Hepatocyte (in vitro differentiated cells): ENCODE measurements at regions not wholly inside any gene's neighbourhood (a gene's known extent, or its start where the extent isn't known, plus 50 kb on each side); places are given as distances from the start of the nearest gene placed in this dataset.
A peak's percentile ranks its signal among the peaks of the same experiment; 100 is the strongest.

ENCODE experiments used
- DNase-seq: peaks from one replicate; pipeline ENCODE4 v3.0.0-alpha.2; 2016; ENCODE audit warnings: low spot score
- H2AFZ ChIP-seq: fragments of 200-600 bp; sonication (generic); 2 replicates; pipeline ENCODE4 v1.6.0; 2016; ENCODE audit warnings: antibody characterized with exemption, mild to moderate bottlenecking
- H3K27ac ChIP-seq: fragments of 200-600 bp; sonication (generic); 2 replicates; pipeline ENCODE4 v1.5.1; 2016; ENCODE audit warnings: mild to moderate bottlenecking
- H3K27me3 ChIP-seq: fragments of 200-600 bp; sonication (generic); 2 replicates; pipeline ENCODE4 v1.6.1; 2016
- H3K36me3 ChIP-seq: fragments of 200-600 bp; sonication (generic); replicated peaks from 2 replicates; pipeline ENCODE4 v1.5.1; 2016; ENCODE audit warnings: low read depth; ENCODE audit not compliant: insufficient read depth
- H3K4me1 ChIP-seq: fragments of 200-600 bp; sonication (generic); 2 replicates; pipeline ENCODE4 v1.5.1; 2016; ENCODE audit warnings: mild to moderate bottlenecking, moderate library complexity; ENCODE audit not compliant: insufficient read depth
- H3K4me2 ChIP-seq: fragments of 200-600 bp; sonication (generic); 2 replicates; pipeline ENCODE4 v1.6.0; 2016
- H3K4me3 ChIP-seq: fragments of 200-600 bp; sonication (generic); 2 replicates; pipeline ENCODE4 v1.5.1; 2016; ENCODE audit warnings: mild to moderate bottlenecking
- H3K79me2 ChIP-seq: fragments of 200-600 bp; sonication (generic); 2 replicates; pipeline ENCODE4 v1.6.0; 2017; ENCODE audit warnings: mild to moderate bottlenecking
- H3K9me2 ChIP-seq: fragments of 200-600 bp; sonication (generic); replicated peaks from 2 replicates; pipeline ENCODE4 v1.6.0; 2017; ENCODE audit warnings: mild to moderate bottlenecking; ENCODE audit not compliant: insufficient read depth
- H3K9me3 ChIP-seq: fragments of 200-600 bp; sonication (generic); 2 replicates; pipeline ENCODE4 v1.5.1; 2016; ENCODE audit warnings: low read depth, mild to moderate bottlenecking
- H4K20me1 ChIP-seq: fragments of 200-600 bp; sonication (generic); 2 replicates; pipeline ENCODE4 v1.6.0; 2016; ENCODE audit warnings: mild to moderate bottlenecking; ENCODE audit not compliant: insufficient read depth, poor library complexity, severe bottlenecking
- EZH2 ChIP-seq: fragments of 200-600 bp; sonication (generic); IDR thresholded peaks from 2 replicates; pipeline ENCODE4 v1.6.1; 2016; ENCODE audit warnings: antibody characterized with exemption, mild to moderate bottlenecking, borderline replicate concordance
- EZH2phosphoT487 ChIP-seq: fragments of 200-600 bp; sonication (generic); IDR thresholded peaks from one replicate; pipeline ENCODE4 v1.6.1; 2018; ENCODE audit warnings: antibody characterized with exemption, mild to moderate bottlenecking, low read depth, moderate library complexity; ENCODE audit not compliant: unreplicated experiment, severe bottlenecking
- WGBS: methylation state at CpG from one replicate; pipeline ENCODE4 v1.1.6; 2016; ENCODE audit warnings: low lambda C conversion rate; ENCODE audit errors: missing lambda C conversion rate; 5-methylcytosine and 5-hydroxymethylcytosine counted together
- TF ChIP-seq, protein P1 (sequence below): fragments of 200-600 bp; sonication (generic); IDR thresholded peaks from 2 replicates; pipeline ENCODE4 v1.5.1; 2016; ENCODE audit warnings: antibody characterized with exemption, mild to moderate bottlenecking; ENCODE audit not compliant: poor library complexity

DNA sequence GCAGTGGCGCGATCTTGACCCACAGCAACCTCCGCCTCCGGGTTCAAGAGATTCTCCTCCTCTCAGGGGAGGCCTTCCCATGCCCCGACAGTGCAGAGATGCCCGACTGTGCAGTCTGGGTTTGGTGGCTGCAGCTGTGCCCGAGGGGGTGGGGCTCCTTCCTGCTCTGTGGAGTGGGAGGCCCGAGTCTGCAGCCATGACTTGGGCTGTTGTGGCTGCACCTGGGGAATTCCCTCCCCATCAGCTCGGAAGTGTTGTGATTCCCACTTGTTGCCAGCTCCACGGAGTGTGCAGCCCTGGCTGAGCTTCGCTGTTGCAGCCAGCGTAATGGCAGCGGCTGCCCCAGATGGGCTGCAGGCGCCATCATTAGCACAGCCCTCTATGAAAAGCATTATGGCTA is 66.4 kb upstream of the SMIM36 start:
- Histone ChIP-seq H3K9me2 (no peaks in the 10 kb centered on the region), H4K20me1 (no peaks in the 10 kb centered on the region), H3K27me3 (no peaks in the 10 kb centered on the region), H3K79me2 (no peaks in the 10 kb centered on the region), H3K4me2 (no peak overlapping the region), H3K27ac (no peak overlapping the region), H3K4me1 (no peaks in the 10 kb centered on the region), H3K4me3 (no peak overlapping the region), H2AFZ (no peak overlapping the region), H3K9me3 (no peaks in the 10 kb centered on the region), H3K36me3 (no peaks in the 10 kb centered on the region)
- DNase-seq = no peak
- 90% methylated on average over 14 of the region's 14 CpGs for WGBS
- no peak for TF ChIP-seq EZH2
- TF ChIP-seq, protein P1, sequence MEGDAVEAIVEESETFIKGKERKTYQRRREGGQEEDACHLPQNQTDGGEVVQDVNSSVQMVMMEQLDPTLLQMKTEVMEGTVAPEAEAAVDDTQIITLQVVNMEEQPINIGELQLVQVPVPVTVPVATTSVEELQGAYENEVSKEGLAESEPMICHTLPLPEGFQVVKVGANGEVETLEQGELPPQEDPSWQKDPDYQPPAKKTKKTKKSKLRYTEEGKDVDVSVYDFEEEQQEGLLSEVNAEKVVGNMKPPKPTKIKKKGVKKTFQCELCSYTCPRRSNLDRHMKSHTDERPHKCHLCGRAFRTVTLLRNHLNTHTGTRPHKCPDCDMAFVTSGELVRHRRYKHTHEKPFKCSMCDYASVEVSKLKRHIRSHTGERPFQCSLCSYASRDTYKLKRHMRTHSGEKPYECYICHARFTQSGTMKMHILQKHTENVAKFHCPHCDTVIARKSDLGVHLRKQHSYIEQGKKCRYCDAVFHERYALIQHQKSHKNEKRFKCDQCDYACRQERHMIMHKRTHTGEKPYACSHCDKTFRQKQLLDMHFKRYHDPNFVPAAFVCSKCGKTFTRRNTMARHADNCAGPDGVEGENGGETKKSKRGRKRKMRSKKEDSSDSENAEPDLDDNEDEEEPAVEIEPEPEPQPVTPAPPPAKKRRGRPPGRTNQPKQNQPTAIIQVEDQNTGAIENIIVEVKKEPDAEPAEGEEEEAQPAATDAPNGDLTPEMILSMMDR = no peak
- TF ChIP-seq EZH2phosphoT487 = no peak

DNA sequence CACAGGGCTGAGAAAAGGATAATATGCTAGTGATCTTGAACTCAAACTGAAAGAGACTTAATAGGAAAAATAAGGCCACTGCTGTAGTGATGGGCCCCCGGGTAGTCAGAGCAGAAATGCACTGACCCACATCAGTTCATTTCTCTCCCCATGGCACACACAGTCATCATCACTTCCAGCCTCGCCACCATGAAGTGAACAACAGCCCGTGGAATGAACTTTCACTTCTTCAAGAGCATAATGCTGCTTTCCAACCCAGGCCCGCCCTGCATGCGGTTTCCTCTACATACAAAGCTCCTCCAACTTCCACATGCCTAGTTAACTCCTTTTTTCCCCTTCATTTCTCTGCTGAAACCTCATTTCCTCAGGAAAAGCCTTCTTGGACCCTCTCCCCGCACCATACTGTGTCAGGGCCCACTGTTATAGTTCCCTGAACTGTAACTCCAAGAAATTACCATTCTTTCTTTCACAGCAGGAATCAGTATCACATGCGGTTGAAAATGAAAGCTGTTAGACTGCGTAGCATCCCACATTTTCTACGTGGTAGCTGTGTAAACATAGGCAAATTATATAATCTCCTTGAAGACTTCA is 65.8 kb upstream of the SMIM36 start:
- no peaks in the 10 kb centered on the region for H3K27me3 ChIP-seq
- H3K9me2 ChIP-seq = no peaks in the 10 kb centered on the region
- no peak overlapping the region for H3K4me3 ChIP-seq
- H3K36me3 ChIP-seq = no peaks in the 10 kb centered on the region
- no peak for TF ChIP-seq EZH2
- TF ChIP-seq EZH2phosphoT487 = no peak
- TF ChIP-seq, protein P1 = no peak
- peak overlapping the region; percentile 54 for H3K27ac ChIP-seq
- H3K79me2 ChIP-seq = no peaks in the 10 kb centered on the region
- H3K4me2 ChIP-seq = peak overlapping the region; percentile 46
- WGBS = 69% methylated on average over 9 of the region's 9 CpGs
- H2AFZ ChIP-seq = peak overlapping the region; percentile 26
- H3K4me1 ChIP-seq = no peaks in the 10 kb centered on the region
- no peaks in the 10 kb centered on the region for H3K9me3 ChIP-seq
- DNase-seq = peak; percentile 12
- H4K20me1 ChIP-seq = no peaks in the 10 kb centered on the region

GRCh38 chr17:55576237-55576995 is 65.2 kb upstream of the SMIM36 start:
- Histone ChIP-seq H3K4me3 (no peak overlapping the region), H3K4me1 (no peaks in the 10 kb centered on the region), H3K36me3 (no peaks in the 10 kb centered on the region), H3K27me3 (no peaks in the 10 kb centered on the region), H3K27ac (peak overlapping the region; percentile 54), H3K9me3 (no peaks in the 10 kb centered on the region), H4K20me1 (no peaks in the 10 kb centered on the region), H3K9me2 (no peaks in the 10 kb centered on the region), H3K79me2 (no peaks in the 10 kb centered on the region), H2AFZ (peak overlapping the region; percentile 26), H3K4me2 (no peak overlapping the region)
- WGBS = 74% methylated on average over 8 of the region's 8 CpGs
- TF ChIP-seq, protein P1 = no peak
- TF ChIP-seq EZH2 (no peak), EZH2phosphoT487 (no peak)
- peak; percentile 18 for DNase-seq
